Caco-2 (cell line): ENCODE measurements at regions not wholly inside any gene's neighbourhood (a gene's known extent, or its start where the extent isn't known, plus 50 kb on each side); places are given as distances from the start of the nearest gene placed in this dataset.

Experiments used
- BruUV-seq: library from RNA; stranded (reverse); fragments of 400-500 nt; replicated peaks from 2 replicates; lab custom pipeline; 2021; lab: Mats Ljungman, UMichigan
- CTCF ChIA-PET: fragments of 300-600 bp; sonication (Branson Sonifier 250); formaldehyde crosslinking; loops from one replicate; lab custom pipeline; 2022; ENCODE audit warnings: antibody characterized with exemption; lab: Charles Lee
- POLR2A ChIA-PET: fragments of 300-600 bp; sonication (Branson Sonifier 250); formaldehyde crosslinking; loops from one replicate; lab custom pipeline; 2022; ENCODE audit warnings: antibody characterized with exemption; lab: Charles Lee
- DNase-seq, 2 experiments: peaks; one replicate each; pipeline versions ENCODE4 v3.0.0 to v3.0.0-alpha.2; 2020 to 2022
- H3K27me3 ChIP-seq: replicated peaks from 2 replicates; pipeline ENCODE4 v1.6.0; 2011; ENCODE audit warnings: low read length; ENCODE audit not compliant: control insufficient read depth, insufficient read depth
- H3K36me3 ChIP-seq: 2 replicates; pipeline ENCODE4 v1.5.1; 2011; ENCODE audit warnings: low read length; ENCODE audit not compliant: control insufficient read depth, insufficient read depth
- H3K4me1 ChIP-seq: fragments of 250-450 bp; sonication (Bioruptor Pico); 2 replicates; pipeline ENCODE4 v1.5.1; 2020; ENCODE audit warnings: mild to moderate bottlenecking
- H3K4me3 ChIP-seq: 2 replicates; pipeline ENCODE4 v1.5.1; 2011; ENCODE audit warnings: low read depth, mild to moderate bottlenecking, control low read depth, low read length
- H3K9me3 ChIP-seq: fragments of 250-450 bp; sonication (Bioruptor Pico); 2 replicates; pipeline ENCODE4 v1.5.1; 2020; ENCODE audit warnings: mild to moderate bottlenecking, moderate library complexity
- H3K27ac Mint-ChIP-seq: one replicate; pipeline ENCODE4 v1.8.0; 2022; ENCODE audit warnings: mixed read lengths; ENCODE audit not compliant: unreplicated experiment
- H3K27me3 Mint-ChIP-seq: one replicate; pipeline ENCODE4 v1.8.0; 2022; ENCODE audit warnings: mixed read lengths; ENCODE audit not compliant: insufficient read depth, unreplicated experiment
- H3K36me3 Mint-ChIP-seq: one replicate; pipeline ENCODE4 v1.8.0; 2022; ENCODE audit warnings: mild to moderate bottlenecking, mixed read lengths; ENCODE audit not compliant: insufficient read depth, unreplicated experiment
- H3K4me1 Mint-ChIP-seq: one replicate; pipeline ENCODE4 v1.8.0; 2022; ENCODE audit warnings: low read depth, mixed read lengths; ENCODE audit not compliant: unreplicated experiment
- H3K4me3 Mint-ChIP-seq: one replicate; pipeline ENCODE4 v1.8.0; 2022; ENCODE audit warnings: mild to moderate bottlenecking, moderate library complexity, mixed read lengths; ENCODE audit not compliant: unreplicated experiment
- H3K9me3 Mint-ChIP-seq: one replicate; pipeline ENCODE4 v1.8.0; 2022; ENCODE audit warnings: mixed read lengths; ENCODE audit not compliant: unreplicated experiment
- intact Hi-C: fragments of 100-400 bp; cut with micrococcal nuclease; formaldehyde crosslinking; loops from one replicate; pipeline ENCODE4 v1.10.0; 2022; ENCODE audit not compliant: unreplicated experiment
- TF ChIP-seq, protein P1 (sequence below), 2 experiments: fragments of 200-600 bp in 1 of 2; IDR thresholded peaks; 1 replicate in 1 of 2; 2 replicates in 1 of 2; pipeline versions ENCODE4 v1.5.1 to v1.8.0; 2011 to 2022; ENCODE audit warnings: antibody characterized with exemption in 1 of 2, control low read depth in 1 of 2, inconsistent platforms in 1 of 2, low read depth in 1 of 2, low read length in 1 of 2, mild to moderate bottlenecking in 1 of 2, moderate library complexity in 1 of 2; ENCODE audit not compliant: insufficient read depth in 1 of 2, severe bottlenecking in 1 of 2, unreplicated experiment in 1 of 2

DNA sequence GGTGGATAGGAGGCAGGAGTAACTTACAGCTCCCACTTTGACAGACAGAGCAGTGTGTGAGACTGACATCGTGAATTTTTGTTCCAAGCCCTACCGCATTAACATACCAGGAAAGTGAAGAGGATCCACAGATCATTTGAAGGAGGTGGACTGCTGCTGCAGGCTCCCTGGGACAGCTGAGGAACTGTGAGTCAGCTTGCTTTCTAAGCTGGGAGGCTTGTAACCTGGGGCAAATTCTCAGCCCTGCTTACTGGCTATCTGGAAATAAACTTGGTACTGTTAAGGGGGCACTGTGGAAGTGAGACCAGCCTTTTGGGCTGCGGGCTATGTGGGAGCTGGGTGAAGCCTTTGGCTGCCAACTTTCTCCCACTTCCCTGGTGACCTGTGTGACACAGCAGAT lies 1202.5 kb downstream of the DNAJB9 start:
- Histone ChIP-seq H3K27me3 (no peaks in the 10 kb centered on the region), H3K9me3 (no peaks in the 10 kb centered on the region), H3K4me3 (no peak overlapping the region), H3K36me3 (no peaks in the 10 kb centered on the region), H3K4me1 (no peaks in the 10 kb centered on the region)
- Mint-ChIP-seq H3K4me3 (no peak overlapping the region), H3K27me3 (no peaks in the 10 kb centered on the region), H3K27ac (no peak overlapping the region), H3K9me3 (no peaks in the 10 kb centered on the region), H3K4me1 (no peaks in the 10 kb centered on the region), H3K36me3 (no peaks in the 10 kb centered on the region)
- TF ChIP-seq, protein P1, sequence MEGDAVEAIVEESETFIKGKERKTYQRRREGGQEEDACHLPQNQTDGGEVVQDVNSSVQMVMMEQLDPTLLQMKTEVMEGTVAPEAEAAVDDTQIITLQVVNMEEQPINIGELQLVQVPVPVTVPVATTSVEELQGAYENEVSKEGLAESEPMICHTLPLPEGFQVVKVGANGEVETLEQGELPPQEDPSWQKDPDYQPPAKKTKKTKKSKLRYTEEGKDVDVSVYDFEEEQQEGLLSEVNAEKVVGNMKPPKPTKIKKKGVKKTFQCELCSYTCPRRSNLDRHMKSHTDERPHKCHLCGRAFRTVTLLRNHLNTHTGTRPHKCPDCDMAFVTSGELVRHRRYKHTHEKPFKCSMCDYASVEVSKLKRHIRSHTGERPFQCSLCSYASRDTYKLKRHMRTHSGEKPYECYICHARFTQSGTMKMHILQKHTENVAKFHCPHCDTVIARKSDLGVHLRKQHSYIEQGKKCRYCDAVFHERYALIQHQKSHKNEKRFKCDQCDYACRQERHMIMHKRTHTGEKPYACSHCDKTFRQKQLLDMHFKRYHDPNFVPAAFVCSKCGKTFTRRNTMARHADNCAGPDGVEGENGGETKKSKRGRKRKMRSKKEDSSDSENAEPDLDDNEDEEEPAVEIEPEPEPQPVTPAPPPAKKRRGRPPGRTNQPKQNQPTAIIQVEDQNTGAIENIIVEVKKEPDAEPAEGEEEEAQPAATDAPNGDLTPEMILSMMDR (IDR thresholded peaks at IDR 0.05; ENCODE audit: insufficient read depth in 1 of 2, low read depth in 1 of 2, low read length in 1 of 2, severe bottlenecking in 1 of 2, unreplicated experiment in 1 of 2), result no peak
- DNase-seq, result no peak
- intact Hi-C loops, result no loop called here
- ChIA-PET POLR2A (no interaction called here), CTCF (no interaction called here)
- BruUV-seq, result no TSS peak

DNA sequence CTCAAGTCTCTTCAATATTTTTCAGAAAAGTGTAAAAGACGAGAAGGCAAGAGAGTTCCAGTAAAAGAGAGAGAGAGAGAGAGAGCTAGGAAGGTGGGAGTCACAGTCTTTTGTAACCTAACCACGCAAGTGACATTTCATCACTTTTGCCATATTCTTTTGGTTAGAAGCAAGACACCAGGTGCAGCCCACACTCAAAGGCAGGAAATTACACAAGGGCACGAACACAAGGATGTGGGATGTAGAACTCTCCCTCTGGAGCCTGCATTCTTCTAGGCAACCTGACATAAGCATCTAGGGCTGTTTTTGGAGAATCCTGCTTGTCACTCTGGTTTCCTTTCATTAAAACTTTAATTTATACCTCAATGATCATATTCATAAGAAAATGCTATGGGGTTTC lies 1213.1 kb downstream of the DNAJB9 start:
- no peak overlapping the region for H3K4me3 Mint-ChIP-seq
- no peaks in the 10 kb centered on the region for H3K9me3 Mint-ChIP-seq
- Histone ChIP-seq H3K4me3 (no peak overlapping the region), H3K4me1 (no peaks in the 10 kb centered on the region), H3K9me3 (no peaks in the 10 kb centered on the region), H3K36me3 (no peaks in the 10 kb centered on the region), H3K27me3 (no peaks in the 10 kb centered on the region)
- DNase-seq, result no peak
- H3K27ac Mint-ChIP-seq, result no peak overlapping the region
- H3K36me3 Mint-ChIP-seq, result no peaks in the 10 kb centered on the region
- no peaks in the 10 kb centered on the region for H3K27me3 Mint-ChIP-seq
- CTCF ChIA-PET, result no interaction called here
- intact Hi-C loops, result no loop called here
- TF ChIP-seq, protein P1 (IDR thresholded peaks at IDR 0.05; ENCODE audit: insufficient read depth in 1 of 2, low read depth in 1 of 2, low read length in 1 of 2, severe bottlenecking in 1 of 2, unreplicated experiment in 1 of 2), result no peak
- POLR2A ChIA-PET, result no interaction called here
- no TSS peak for BruUV-seq
- H3K4me1 Mint-ChIP-seq, result no peaks in the 10 kb centered on the region

DNA sequence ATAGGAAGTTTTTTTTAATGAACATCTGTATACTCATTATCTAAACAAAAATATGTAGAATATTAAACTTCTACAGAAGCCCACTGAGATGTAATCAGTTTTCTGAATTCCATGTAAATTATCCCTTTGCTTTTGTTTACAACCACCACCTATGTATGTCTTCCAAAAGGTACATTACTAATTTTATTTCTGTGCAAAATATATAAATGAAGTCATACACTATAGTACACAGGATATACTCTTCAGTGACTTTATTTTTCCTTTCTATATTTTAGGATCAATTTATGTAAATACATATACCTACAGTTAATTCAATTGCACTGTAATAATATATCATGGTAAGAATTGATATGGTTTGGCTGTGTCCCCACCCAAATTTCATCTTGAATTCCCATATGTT lies 1236.9 kb downstream of the DNAJB9 start:
- TF ChIP-seq, protein P1 (IDR thresholded peaks at IDR 0.05; ENCODE audit: insufficient read depth in 1 of 2, low read depth in 1 of 2, low read length in 1 of 2, severe bottlenecking in 1 of 2, unreplicated experiment in 1 of 2), result no peak
- CTCF ChIA-PET, result no interaction called here
- H3K9me3 Mint-ChIP-seq, result no peaks in the 10 kb centered on the region
- Histone ChIP-seq H3K4me3 (no peak overlapping the region), H3K4me1 (no peaks in the 10 kb centered on the region), H3K27me3 (no peaks in the 10 kb centered on the region), H3K36me3 (no peaks in the 10 kb centered on the region), H3K9me3 (no peaks in the 10 kb centered on the region)
- no peak overlapping the region for H3K27ac Mint-ChIP-seq
- no peaks in the 10 kb centered on the region for H3K4me1 Mint-ChIP-seq
- POLR2A ChIA-PET, result no interaction called here
- DNase-seq, result no peak
- no TSS peak for BruUV-seq
- no peaks in the 10 kb centered on the region for H3K27me3 Mint-ChIP-seq
- no peaks in the 10 kb centered on the region for H3K36me3 Mint-ChIP-seq
- intact Hi-C loops, result no loop called here
- H3K4me3 Mint-ChIP-seq, result no peak overlapping the region
